ENCODE measurements at regions not wholly inside any gene's neighbourhood (a gene's known extent, or its start where the extent isn't known, plus 50 kb on each side); places are given as distances from the start of the nearest gene placed in this dataset.

- Histone ChIP-seq H2AFZ (ENCODE audit: insufficient read depth, low read depth, low read length, poor library complexity, severe bottlenecking) (no peak overlapping the region), H3K27ac (ENCODE audit: low read length in 2 of 2) (no peak overlapping the region)
Measured at GRCh38 chr17:33870936-33871335, 384.1 kb upstream of the CCL2 start.

More at GRCh38 chr17:33870936-33871335, 384.1 kb upstream of the CCL2 start:
- Histone ChIP-seq H3K4me3 (ENCODE audit: control extremely low read depth in 1 of 5, extremely low read depth in 1 of 5, insufficient read depth in 1 of 5, low read depth in 2 of 5, low read length in 4 of 5) (no peak overlapping the region), H3K79me2 (ENCODE audit: control insufficient read depth, insufficient read depth, low read length) (no peaks in the 10 kb centered on the region), H3K9ac (ENCODE audit: low read length) (no peak overlapping the region), H3K27me3 (replicated peaks in 1 of 4; ENCODE audit: control extremely low read depth in 1 of 4, control insufficient read depth in 3 of 4, insufficient read depth in 4 of 4, low read length in 3 of 4) (peaks cover 0 to 14% (median 0%) of the 10 kb centered on the region in 4 experiments), H3K9me3 (ENCODE audit: control extremely low read depth in 1 of 3, control insufficient read depth in 2 of 3, insufficient read depth in 1 of 3, low read length in 2 of 3) (peaks cover 0 to 6% (median 0%) of the 10 kb centered on the region in 3 donors), H3K4me1 (ENCODE audit: control insufficient read depth in 2 of 2, insufficient read depth in 2 of 2, low read length in 2 of 2) (no peaks in the 10 kb centered on the region), H3K4me2 (replicated peaks; ENCODE audit: low read depth, low read length, poor library complexity, severe bottlenecking) (no peak overlapping the region), H4K20me1 (ENCODE audit: control insufficient read depth, insufficient read depth, low read length, poor library complexity, severe bottlenecking) (no peaks in the 10 kb centered on the region), H3K36me3 (replicated peaks in 1 of 2; ENCODE audit: control extremely low read depth in 1 of 2, control insufficient read depth in 1 of 2, extremely low read depth in 1 of 2, insufficient read depth in 2 of 2, low read length in 1 of 2) (no peaks in the 10 kb centered on the region)
- H3K9me3 Mint-ChIP-seq (ENCODE audit: insufficient read depth): no peaks in the 10 kb centered on the region
- H3K27me3 Mint-ChIP-seq: peaks cover 10% of the 10 kb centered on the region
- DNase-seq: no peak
- WGBS (ENCODE audit: insufficient coverage): 72% methylated on average over 2 of the region's 3 CpGs
- ChIA-PET POLR2A (no interaction called here), CTCF (no interaction called here)
- H3K4me1 Mint-ChIP-seq: no peaks in the 10 kb centered on the region
- TF ChIP-seq CTCF (IDR thresholded peaks at IDR 0.05) (no peak), EZH2 (IDR thresholded peaks at IDR 0.05; ENCODE audit: borderline replicate concordance, insufficient read depth, low read depth, low read length, poor library complexity, severe bottlenecking) (no peak)
- ATAC-seq (ENCODE audit: low read depth): no peak
- no peak overlapping the region for H3K27ac Mint-ChIP-seq
- no peak overlapping the region for H3K4me3 Mint-ChIP-seq
- intact Hi-C loops (cut with micrococcal nuclease): no loop called here
